ENCODE measurements at regions not wholly inside any gene's neighbourhood (a gene's known extent, or its start where the extent isn't known, plus 50 kb on each side); places are given as distances from the start of the nearest gene placed in this dataset.

DNA sequence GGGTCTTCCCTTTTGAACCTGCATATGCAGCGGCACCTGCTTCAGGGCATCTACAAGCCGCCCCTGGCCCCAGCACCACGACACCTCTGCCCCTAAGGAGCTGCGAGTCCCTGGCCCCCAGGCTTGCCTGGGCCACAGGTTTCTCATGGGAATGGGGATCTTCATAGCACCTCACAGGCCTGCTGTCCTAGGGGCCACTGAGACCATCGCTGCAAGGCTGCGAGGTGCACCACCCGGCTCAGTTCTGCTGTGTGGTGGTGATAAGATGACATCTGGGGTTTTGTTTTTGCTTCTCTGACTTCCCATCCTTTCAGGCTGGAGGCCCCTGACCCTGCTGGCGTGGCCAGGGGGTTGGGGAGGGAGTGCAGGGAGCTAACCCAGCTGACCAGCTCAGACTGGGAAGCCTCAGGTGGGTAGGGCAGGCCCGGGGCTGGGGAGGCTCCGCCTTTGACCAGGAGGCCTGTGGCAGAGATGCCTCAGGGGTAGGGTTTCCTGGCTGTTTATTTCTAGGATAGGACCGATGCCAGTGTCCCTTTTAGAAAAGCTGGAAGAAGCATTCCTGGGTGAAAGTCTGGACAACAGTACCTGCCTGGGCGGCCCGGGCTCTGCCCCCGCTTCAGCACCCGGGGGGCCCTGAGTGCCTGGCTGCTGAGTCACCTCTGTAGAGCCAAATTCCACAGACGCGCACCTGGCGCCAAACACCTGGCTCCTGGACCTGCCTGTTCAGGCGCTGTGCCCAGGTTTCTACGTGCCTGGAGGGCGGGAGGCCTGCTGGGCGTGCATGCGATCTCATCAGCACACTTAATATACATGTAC lies 264.7 kb downstream of the DLL1 start:
- DNase-seq, result peak; percentile 84 to 95

GRCh38 chr6:170025341-170025911 lies 265.5 kb downstream of the DLL1 start:
- DNase-seq, result peak in 1 of 2 experiments; percentile 46

GRCh38 chr6:170024940-170025339 lies 265.9 kb downstream of the DLL1 start:
- DNase-seq, result peak in 1 of 2 experiments; percentile 46

DNA sequence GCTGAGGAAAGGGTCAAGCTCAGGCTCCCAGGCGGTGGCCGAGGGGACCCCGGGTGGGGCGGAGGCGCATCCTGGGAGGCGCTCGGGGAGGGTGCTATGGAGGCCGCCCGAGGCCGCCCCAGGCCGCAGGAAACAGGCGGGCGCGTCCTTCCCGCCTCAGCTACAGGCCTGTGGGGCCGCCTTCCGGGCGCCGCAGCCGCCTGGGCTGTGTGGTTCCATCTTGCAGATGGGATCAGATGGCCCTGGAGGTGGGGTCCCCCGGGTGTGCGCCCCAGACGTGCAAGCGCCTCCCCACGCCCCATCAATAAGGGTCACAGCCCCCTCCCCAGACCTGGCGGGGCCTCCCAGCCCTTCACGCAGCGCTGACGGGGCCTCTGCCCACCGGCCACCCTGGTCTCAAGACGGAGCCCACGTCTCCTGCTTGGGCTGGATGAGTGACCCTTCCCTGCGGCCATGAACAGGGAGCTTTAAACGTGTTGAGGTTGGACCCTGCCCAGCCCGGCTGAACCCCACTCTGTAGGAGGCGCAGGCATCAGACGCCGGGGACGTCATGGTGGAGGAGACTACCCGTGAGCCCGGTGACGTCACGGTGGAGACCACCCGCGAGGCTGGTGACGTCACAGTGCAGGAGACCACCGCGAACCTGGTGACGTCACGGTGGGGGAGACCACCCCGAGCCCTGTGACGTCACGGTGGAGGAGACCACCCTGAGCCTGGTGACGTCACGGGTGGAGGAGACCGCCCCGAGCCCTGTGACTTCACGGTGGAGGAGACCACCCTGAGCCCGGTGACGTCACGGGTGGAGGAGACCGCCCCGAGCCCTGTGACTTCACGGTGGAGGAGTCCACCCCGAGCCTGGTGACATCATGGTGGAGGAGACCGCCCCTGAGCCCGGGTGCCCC lies 267.0 kb downstream of the DLL1 start:
- no peak for DNase-seq

GRCh38 chr6:170022827-170023619 lies 267.9 kb downstream of the DLL1 start:
- DNase-seq, result no peak

- DNase-seq, result no peak
These were observed 268.6 kb downstream of the DLL1 start for GRCh38 chr6:170022291-170022722.

DNA sequence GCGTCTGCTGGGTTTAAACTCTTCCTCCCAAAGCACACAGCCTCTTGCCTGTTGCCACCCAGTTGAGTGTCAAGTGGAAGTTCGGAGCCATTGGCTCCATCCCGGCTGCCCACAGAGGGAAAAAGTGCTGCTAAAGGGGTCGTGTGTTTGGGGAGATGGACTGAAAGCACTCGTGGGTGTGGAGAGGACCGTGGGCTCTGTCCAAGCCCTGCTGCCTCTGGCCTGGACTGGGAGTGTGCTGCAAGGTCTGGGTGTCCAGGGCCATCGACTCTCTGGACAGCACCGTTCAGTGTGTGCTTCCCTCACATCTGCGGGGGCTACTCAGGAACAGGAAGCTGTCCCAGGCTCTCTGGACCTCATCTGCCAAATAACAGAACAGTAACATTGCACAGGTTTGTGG lies 269.3 kb downstream of the DLL1 start:
- DNase-seq, result no peak

DNA sequence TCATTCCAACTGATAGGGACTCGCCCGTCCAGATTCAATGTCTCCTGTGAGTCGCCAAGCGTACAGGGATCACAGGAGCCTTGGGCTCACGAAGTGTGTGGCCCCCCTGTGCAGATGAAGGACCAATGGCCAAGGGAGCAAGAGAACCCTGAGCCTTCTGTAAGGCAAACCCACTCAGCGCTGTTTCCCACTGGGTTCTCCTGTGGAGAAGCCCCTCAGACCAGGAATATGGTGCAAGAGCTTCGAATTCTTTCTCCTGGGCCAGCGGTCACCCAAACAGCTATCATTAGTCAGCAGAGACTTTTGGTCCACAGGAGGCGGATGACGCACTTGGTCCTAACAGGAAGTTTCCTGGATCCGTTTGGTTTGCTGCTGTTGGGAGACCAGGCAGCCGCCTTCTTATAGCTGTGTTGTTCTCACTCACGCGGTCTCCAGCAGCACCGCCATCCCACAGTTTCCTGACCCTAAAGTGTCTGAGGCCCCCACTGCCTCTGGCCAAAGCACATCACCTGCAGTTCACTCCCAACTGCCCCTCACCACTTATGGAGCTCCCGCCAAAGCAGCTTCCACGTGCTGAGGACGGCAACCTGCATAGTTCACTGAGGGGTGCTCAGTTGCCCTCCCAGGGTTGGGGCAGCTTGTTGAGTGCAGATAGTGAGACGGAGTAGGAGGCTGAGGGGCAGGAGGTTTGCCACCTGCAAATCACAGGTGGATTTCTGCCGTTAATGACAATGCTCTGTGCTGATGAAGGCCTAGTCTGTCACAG lies 268.6 kb downstream of the ERMARD start:
- DNase-seq, result no peak

- DNase-seq, result no peak
These were observed 267.8 kb downstream of the ERMARD start for GRCh38 chr6:170018936-170019817.

- no peak for DNase-seq
These were observed 267.1 kb downstream of the ERMARD start for GRCh38 chr6:170018422-170018935.

- no peak for DNase-seq
These were observed 266.3 kb downstream of the ERMARD start for GRCh38 chr6:170017603-170018320.

- no peak for DNase-seq
These were observed 262.4 kb downstream of the ERMARD start for GRCh38 chr6:170013815-170014214.

DNA sequence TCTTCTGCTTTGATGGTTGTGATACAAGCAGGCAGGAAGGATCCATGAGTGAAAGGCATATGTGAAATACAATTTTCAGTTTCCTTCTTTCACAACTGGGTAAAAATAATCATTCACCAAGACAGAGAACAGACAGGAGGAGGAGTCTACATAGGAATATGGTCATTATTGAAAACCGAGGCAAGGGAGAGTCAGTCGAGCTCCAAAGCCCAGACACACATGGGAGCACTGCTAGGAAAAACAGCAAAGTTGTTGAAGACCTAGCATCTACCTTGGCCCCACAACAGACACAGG lies 260.6 kb downstream of the ERMARD start:
- DNase-seq, result no peak

GRCh38 chr6:170011204-170012036 lies 260.0 kb downstream of the ERMARD start:
- DNase-seq, result no peak

DNA sequence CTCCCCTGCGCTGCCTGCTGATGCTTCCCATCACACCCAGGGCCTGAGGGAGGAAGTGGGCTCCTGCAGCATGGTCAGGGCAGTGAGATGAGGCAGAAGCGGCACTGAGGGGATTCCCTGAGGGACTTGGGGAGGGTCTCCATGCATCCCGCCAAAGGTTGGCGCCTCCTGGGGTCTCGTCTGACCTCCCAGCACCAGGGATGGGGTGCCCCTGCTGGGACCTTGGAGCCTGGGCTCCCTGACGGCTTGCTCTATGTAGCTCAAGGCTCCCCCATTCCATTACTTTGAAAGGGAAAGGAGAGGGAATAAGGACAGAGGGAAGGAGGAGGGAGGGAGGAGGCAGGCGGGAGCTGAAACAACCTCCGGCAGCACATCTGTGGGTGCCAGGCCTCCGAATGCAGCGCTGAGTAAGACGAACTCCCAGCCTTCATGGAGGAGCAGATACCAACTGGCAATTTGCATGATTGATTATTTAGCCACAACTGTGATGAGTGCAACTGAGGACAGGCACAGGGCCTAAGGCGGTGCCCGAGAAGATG lies 259.3 kb downstream of the ERMARD start:
- no peak for DNase-seq

DNA sequence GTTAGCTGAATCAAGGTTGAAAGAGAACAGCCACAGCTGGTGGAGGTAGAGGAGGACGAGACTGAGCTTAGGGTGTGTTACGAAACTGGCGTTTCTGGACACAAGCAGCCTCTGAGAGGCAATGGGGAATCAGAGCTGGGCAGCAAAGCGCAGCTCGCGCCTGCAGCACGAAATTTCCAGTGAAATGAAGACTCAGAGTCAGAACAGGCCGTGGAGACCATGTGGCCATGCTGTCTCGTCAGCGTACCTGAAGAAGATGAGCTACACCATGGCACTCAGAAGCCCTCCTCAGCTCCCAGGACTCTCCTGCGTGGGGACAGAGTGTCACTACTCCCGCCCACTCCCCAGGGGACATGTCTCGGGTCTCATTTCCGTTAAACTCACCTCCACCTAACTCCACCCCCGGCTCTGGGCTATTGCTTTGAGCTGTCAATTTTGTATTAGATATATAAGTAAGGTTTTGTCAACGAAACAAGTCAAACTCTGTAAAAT lies 256.9 kb downstream of the ERMARD start:
- no peak for DNase-seq

DNA sequence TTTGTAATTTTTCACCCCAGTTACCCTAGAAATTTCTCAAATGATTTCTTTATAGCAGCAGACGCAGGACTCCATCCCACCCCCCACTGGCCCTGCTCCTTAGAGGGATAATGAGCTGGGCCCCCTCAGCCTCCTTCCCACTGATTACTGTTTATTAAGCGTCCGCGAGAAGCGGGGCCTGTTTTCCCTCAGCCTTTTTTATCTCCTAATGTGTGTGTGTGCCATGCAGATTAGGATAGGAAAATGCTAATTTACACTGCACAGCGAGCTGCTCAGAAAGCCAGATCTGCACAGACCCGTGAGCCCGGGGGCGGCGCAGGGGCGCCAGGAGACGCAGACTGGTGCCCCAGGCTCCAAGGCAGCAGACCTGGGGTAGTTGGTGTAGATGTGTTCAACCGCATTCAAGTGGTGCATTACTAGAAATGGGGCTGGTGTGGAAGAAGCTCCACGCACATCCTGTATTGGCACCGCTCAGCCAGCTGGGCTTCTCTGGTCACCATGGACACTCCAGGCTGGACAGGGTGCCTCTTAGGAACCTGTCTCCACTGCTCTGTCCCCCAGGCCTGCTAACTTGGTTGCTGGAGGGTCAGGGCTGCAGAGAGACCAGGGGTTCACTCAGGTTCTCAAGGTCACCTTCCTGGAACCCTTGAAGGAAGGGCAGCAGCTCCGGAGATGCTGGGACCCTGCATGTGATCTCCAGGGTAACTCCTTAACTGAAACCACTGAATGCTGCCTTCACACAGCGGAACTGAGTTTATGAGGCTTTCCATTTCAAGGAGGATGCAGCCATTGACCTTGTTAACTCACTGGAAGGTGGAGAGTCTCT lies 256.3 kb downstream of the ERMARD start:
- no peak for DNase-seq

All from NCI-H2081 (cell line).